WTC11 (cell line): ENCODE measurements at regions not wholly inside any gene's neighbourhood (a gene's known extent, or its start where the extent isn't known, plus 50 kb on each side); places are given as distances from the start of the nearest gene placed in this dataset.

Experiments used
- ATAC-seq: fragments of 200-7000 bp; cut with Tn5 transposase; 2 replicates; pipeline ENCODE4 v1.10.0; 2021; ENCODE audit warnings: mild to moderate bottlenecking, moderate library complexity
- CTCF ChIA-PET: fragments of 300-600 bp; sonication (Branson Sonifier 250); formaldehyde crosslinking; loops from one replicate; lab custom pipeline; 2021; ENCODE audit warnings: antibody characterized with exemption; lab: Charles Lee
- POLR2A ChIA-PET: fragments of 350-600 bp; sonication (Branson Sonifier 250); formaldehyde crosslinking; loops from one replicate; lab custom pipeline; 2021; ENCODE audit warnings: antibody characterized with exemption; lab: Charles Lee
- DNase-seq: peaks from one replicate; pipeline ENCODE4 v3.0.0; 2021; ENCODE audit warnings: low spot score
- H3K27ac Mint-ChIP-seq: 2 replicates; pipeline ENCODE4 v1.8.0; 2021; ENCODE audit warnings: mixed read lengths
- H3K27me3 Mint-ChIP-seq: 2 replicates; pipeline ENCODE4 v1.8.0; 2021; ENCODE audit warnings: low read depth, mild to moderate bottlenecking, moderate library complexity, mixed read lengths
- H3K36me3 Mint-ChIP-seq: 2 replicates; pipeline ENCODE4 v1.8.0; 2021; ENCODE audit warnings: mixed read lengths
- H3K4me1 Mint-ChIP-seq: 2 replicates; pipeline ENCODE4 v1.8.0; 2022; ENCODE audit warnings: mixed read lengths
- H3K4me3 Mint-ChIP-seq: 2 replicates; pipeline ENCODE4 v1.8.0; 2021; ENCODE audit warnings: mild to moderate bottlenecking, moderate library complexity, mixed read lengths
- H3K9me3 Mint-ChIP-seq: 2 replicates; pipeline ENCODE4 v1.8.0; 2021; ENCODE audit warnings: mixed read lengths
- CBFB ChIP-seq: sonication (generic); formaldehyde crosslinking; IDR thresholded peaks from 2 replicates; pipeline ENCODE4 v1.8.1; 2022; ENCODE audit warnings: mild to moderate bottlenecking, low read depth, missing genetic modification reagents
- CTCF ChIP-seq: fragments of 200-600 bp; IDR thresholded peaks from 2 replicates; pipeline ENCODE4 v1.8.0; 2022; ENCODE audit warnings: antibody characterized with exemption
- ELF4 ChIP-seq: sonication (generic); formaldehyde crosslinking; IDR thresholded peaks from 2 replicates; pipeline ENCODE4 v1.8.1; 2022; ENCODE audit warnings: low read depth, mild to moderate bottlenecking, moderate library complexity, missing genetic modification reagents
- EMX1 ChIP-seq: fragments of 250-450 bp; sonication (Bioruptor Pico); IDR thresholded peaks from 2 replicates; pipeline ENCODE4 v1.8.0; 2021; ENCODE audit warnings: mild to moderate bottlenecking
- FOXK1 ChIP-seq: sonication (generic); formaldehyde crosslinking; IDR thresholded peaks from 2 replicates; pipeline ENCODE4 v1.8.0; 2022; ENCODE audit warnings: mild to moderate bottlenecking, moderate library complexity, missing genetic modification reagents
- MYBL2 ChIP-seq: sonication (generic); formaldehyde crosslinking; IDR thresholded peaks from 2 replicates; pipeline ENCODE4 v1.8.1; 2023; ENCODE audit warnings: mild to moderate bottlenecking, moderate library complexity, missing genetic modification reagents
- SMAD3 ChIP-seq: sonication (generic); formaldehyde crosslinking; IDR thresholded peaks from 2 replicates; pipeline ENCODE4 v1.8.0; 2022; ENCODE audit warnings: missing genetic modification reagents, mild to moderate bottlenecking, borderline replicate concordance
- SP1 ChIP-seq: sonication (generic); formaldehyde crosslinking; conservative IDR thresholded peaks from 2 replicates; pipeline ENCODE4 v1.8.1; 2022; ENCODE audit warnings: missing genetic modification reagents
- TEAD4 ChIP-seq: sonication (generic); formaldehyde crosslinking; IDR thresholded peaks from 2 replicates; pipeline ENCODE4 v1.8.0; 2022; ENCODE audit warnings: mild to moderate bottlenecking, missing genetic modification reagents
- ZNF416 ChIP-seq: fragments of 250-450 bp; sonication (Bioruptor Pico); IDR thresholded peaks from 2 replicates; pipeline ENCODE4 v1.9.0; 2021; ENCODE audit warnings: mild to moderate bottlenecking, inconsistent platforms
- ZNF671 ChIP-seq: fragments of 250-450 bp; sonication (Bioruptor Pico); IDR thresholded peaks from 2 replicates; pipeline ENCODE4 v1.8.0; 2021; ENCODE audit warnings: mild to moderate bottlenecking
- TF ChIP-seq, protein P1 (sequence below): sonication (generic); formaldehyde crosslinking; IDR thresholded peaks from 2 replicates; pipeline ENCODE4 v1.8.0; 2022; ENCODE audit warnings: mild to moderate bottlenecking, missing genetic modification reagents
- TF ChIP-seq, protein P2 (sequence below): sonication (generic); formaldehyde crosslinking; IDR thresholded peaks from 2 replicates; pipeline ENCODE4 v1.8.0; 2022; ENCODE audit warnings: mild to moderate bottlenecking, missing genetic modification reagents
- TF ChIP-seq, protein P3 (sequence below): sonication (generic); formaldehyde crosslinking; IDR thresholded peaks from 2 replicates; pipeline ENCODE4 v1.8.1; 2022; ENCODE audit warnings: low read depth, mild to moderate bottlenecking, moderate library complexity, missing genetic modification reagents, borderline replicate concordance
- TF ChIP-seq, protein P4 (sequence below): sonication (generic); formaldehyde crosslinking; IDR thresholded peaks from 2 replicates; pipeline ENCODE4 v1.8.1; 2023; ENCODE audit warnings: mild to moderate bottlenecking, missing genetic modification reagents, moderate library complexity
- TF ChIP-seq, protein P5 (sequence below): fragments of 250-450 bp; sonication (Bioruptor Pico); IDR thresholded peaks from 2 replicates; pipeline ENCODE4 v1.9.0; 2021; ENCODE audit warnings: mild to moderate bottlenecking, borderline replicate concordance

GRCh38 chr18:78860117-78860516 lies 119.5 kb upstream of the SALL3 start (continued):
- TF ChIP-seq, protein P1, sequence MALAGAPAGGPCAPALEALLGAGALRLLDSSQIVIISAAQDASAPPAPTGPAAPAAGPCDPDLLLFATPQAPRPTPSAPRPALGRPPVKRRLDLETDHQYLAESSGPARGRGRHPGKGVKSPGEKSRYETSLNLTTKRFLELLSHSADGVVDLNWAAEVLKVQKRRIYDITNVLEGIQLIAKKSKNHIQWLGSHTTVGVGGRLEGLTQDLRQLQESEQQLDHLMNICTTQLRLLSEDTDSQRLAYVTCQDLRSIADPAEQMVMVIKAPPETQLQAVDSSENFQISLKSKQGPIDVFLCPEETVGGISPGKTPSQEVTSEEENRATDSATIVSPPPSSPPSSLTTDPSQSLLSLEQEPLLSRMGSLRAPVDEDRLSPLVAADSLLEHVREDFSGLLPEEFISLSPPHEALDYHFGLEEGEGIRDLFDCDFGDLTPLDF: no peak
- TF ChIP-seq ZNF671 (CRISPR knock-in tag) (no peak), CTCF (no peak), ZNF416 (no peak), SP1 (CRISPR knock-in tag) (no peak), CBFB (CRISPR knock-in tag) (no peak), ELF4 (no peak), MYBL2 (CRISPR knock-in tag) (no peak)
- TF ChIP-seq, protein P2, sequence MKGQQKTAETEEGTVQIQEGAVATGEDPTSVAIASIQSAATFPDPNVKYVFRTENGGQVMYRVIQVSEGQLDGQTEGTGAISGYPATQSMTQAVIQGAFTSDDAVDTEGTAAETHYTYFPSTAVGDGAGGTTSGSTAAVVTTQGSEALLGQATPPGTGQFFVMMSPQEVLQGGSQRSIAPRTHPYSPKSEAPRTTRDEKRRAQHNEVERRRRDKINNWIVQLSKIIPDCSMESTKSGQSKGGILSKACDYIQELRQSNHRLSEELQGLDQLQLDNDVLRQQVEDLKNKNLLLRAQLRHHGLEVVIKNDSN (CRISPR knock-in tag): no peak

- H3K27ac Mint-ChIP-seq: no peak overlapping the region
- DNase-seq: no peak
- ChIA-PET POLR2A (no interaction called here), CTCF (no interaction called here)
- H3K9me3 Mint-ChIP-seq: peaks cover 28% of the 10 kb centered on the region
- no peak for ATAC-seq
- H3K36me3 Mint-ChIP-seq: peaks cover 11% of the 10 kb centered on the region; the same call in 1 of the 2 replicates
- H3K4me1 Mint-ChIP-seq: no peaks in the 10 kb centered on the region
- no peaks in the 10 kb centered on the region; the same call in 1 of the 2 replicates for H3K27me3 Mint-ChIP-seq
- TF ChIP-seq FOXK1 (CRISPR knock-in tag) (no peak), ZNF671 (CRISPR knock-in tag) (no peak), ELF4 (no peak), TEAD4 (CRISPR knock-in tag) (no peak), EMX1 (no peak), SMAD3 (CRISPR knock-in tag) (no peak)
- TF ChIP-seq, protein P2 (CRISPR knock-in tag): no peak
- TF ChIP-seq, protein P3, sequence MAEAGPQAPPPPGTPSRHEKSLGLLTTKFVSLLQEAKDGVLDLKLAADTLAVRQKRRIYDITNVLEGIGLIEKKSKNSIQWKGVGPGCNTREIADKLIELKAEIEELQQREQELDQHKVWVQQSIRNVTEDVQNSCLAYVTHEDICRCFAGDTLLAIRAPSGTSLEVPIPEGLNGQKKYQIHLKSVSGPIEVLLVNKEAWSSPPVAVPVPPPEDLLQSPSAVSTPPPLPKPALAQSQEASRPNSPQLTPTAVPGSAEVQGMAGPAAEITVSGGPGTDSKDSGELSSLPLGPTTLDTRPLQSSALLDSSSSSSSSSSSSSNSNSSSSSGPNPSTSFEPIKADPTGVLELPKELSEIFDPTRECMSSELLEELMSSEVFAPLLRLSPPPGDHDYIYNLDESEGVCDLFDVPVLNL (CRISPR knock-in tag): no peak
- TF ChIP-seq, protein P4, sequence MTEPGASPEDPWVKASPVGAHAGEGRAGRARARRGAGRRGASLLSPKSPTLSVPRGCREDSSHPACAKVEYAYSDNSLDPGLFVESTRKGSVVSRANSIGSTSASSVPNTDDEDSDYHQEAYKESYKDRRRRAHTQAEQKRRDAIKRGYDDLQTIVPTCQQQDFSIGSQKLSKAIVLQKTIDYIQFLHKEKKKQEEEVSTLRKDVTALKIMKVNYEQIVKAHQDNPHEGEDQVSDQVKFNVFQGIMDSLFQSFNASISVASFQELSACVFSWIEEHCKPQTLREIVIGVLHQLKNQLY: no peak
- TF ChIP-seq, protein P5, sequence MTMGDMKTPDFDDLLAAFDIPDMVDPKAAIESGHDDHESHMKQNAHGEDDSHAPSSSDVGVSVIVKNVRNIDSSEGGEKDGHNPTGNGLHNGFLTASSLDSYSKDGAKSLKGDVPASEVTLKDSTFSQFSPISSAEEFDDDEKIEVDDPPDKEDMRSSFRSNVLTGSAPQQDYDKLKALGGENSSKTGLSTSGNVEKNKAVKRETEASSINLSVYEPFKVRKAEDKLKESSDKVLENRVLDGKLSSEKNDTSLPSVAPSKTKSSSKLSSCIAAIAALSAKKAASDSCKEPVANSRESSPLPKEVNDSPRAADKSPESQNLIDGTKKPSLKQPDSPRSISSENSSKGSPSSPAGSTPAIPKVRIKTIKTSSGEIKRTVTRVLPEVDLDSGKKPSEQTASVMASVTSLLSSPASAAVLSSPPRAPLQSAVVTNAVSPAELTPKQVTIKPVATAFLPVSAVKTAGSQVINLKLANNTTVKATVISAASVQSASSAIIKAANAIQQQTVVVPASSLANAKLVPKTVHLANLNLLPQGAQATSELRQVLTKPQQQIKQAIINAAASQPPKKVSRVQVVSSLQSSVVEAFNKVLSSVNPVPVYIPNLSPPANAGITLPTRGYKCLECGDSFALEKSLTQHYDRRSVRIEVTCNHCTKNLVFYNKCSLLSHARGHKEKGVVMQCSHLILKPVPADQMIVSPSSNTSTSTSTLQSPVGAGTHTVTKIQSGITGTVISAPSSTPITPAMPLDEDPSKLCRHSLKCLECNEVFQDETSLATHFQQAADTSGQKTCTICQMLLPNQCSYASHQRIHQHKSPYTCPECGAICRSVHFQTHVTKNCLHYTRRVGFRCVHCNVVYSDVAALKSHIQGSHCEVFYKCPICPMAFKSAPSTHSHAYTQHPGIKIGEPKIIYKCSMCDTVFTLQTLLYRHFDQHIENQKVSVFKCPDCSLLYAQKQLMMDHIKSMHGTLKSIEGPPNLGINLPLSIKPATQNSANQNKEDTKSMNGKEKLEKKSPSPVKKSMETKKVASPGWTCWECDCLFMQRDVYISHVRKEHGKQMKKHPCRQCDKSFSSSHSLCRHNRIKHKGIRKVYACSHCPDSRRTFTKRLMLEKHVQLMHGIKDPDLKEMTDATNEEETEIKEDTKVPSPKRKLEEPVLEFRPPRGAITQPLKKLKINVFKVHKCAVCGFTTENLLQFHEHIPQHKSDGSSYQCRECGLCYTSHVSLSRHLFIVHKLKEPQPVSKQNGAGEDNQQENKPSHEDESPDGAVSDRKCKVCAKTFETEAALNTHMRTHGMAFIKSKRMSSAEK (CRISPR knock-in tag): no peak
- no peak overlapping the region for H3K4me3 Mint-ChIP-seq
Observed at GRCh38 chr18:78861116-78861515, 118.5 kb upstream of the SALL3 start.
